ENCODE measurements at regions not wholly inside any gene's neighbourhood (a gene's known extent, or its start where the extent isn't known, plus 50 kb on each side); places are given as distances from the start of the nearest gene placed in this dataset.
"Not testable (repeated sequence)": the region's sequence is repeated elsewhere in the genome, so short reads cannot be mapped to it uniquely, and the experiment has no call there.

- H3K27me3 Mint-ChIP-seq (ENCODE audit: low read depth in 3 of 3) = peaks cover 0 to 2% (median 0%) of the 10 kb centered on the region in 3 donors
- Histone ChIP-seq H3K27me3 (ENCODE audit: control insufficient read depth in 2 of 2, insufficient read depth in 2 of 2, low read length in 2 of 2) (no peaks in the 10 kb centered on the region), H2AFZ (ENCODE audit: insufficient read depth, low read depth, low read length, poor library complexity, severe bottlenecking) (no peak overlapping the region), H3K4me1 (ENCODE audit: control insufficient read depth in 1 of 2, insufficient read depth in 2 of 2, low read length in 2 of 2) (no peaks in the 10 kb centered on the region), H3K36me3 (replicated peaks in 1 of 2; ENCODE audit: control insufficient read depth in 1 of 2, insufficient read depth in 2 of 2, low read length in 2 of 2) (no peaks in the 10 kb centered on the region), H3K79me2 (ENCODE audit: insufficient read depth, low read length) (no peaks in the 10 kb centered on the region), H3K9me3 (replicated peaks in 1 of 2; ENCODE audit: control insufficient read depth in 1 of 2, insufficient read depth in 1 of 2, low read length in 2 of 2) (no peaks in the 10 kb centered on the region), H3K4me2 (replicated peaks; ENCODE audit: extremely low read depth, low read length, poor library complexity, severe bottlenecking) (no peak overlapping the region), H3K4me3 (replicated peaks in 1 of 3; ENCODE audit: low read depth in 2 of 3, low read length in 3 of 3) (no peak overlapping the region), H3K9ac (ENCODE audit: insufficient read depth, low read length, poor library complexity, severe bottlenecking) (no peak overlapping the region), H4K20me1 (ENCODE audit: insufficient read depth, low read length) (no peaks in the 10 kb centered on the region), H3K27ac (ENCODE audit: low read depth in 1 of 2, low read length in 2 of 2) (no peak overlapping the region)
- H3K4me1 Mint-ChIP-seq = no peaks in the 10 kb centered on the region
- intact Hi-C loops (cut with micrococcal nuclease) = no loop called here
- TF ChIP-seq CTCF (IDR thresholded peaks at IDR 0.05) = no peak
- no CpG with 5 or more reads among the region's 3 CpGs for whole genome bisulfite sequencing (ENCODE audit: insufficient coverage)
- no peak for DNase-seq
- H3K36me3 Mint-ChIP-seq = no peaks in the 10 kb centered on the region
- peaks cover 0 to 5% (median 0%) of the 10 kb centered on the region in 7 donors for H3K9me3 Mint-ChIP-seq
- no peak overlapping the region for H3K4me3 Mint-ChIP-seq
- no peak overlapping the region for H3K27ac Mint-ChIP-seq
Measured at GRCh38 chrX:82742351-82742750, 765.7 kb upstream of the POU3F4 start.

GRCh38 chrX:82745725-82746124 lies 762.4 kb upstream of the POU3F4 start:
- H3K79me2 ChIP-seq (ENCODE audit: insufficient read depth, low read length); H3K27me3 Mint-ChIP-seq (ENCODE audit: low read depth in 3 of 3); H3K4me2 ChIP-seq (replicated peaks; ENCODE audit: extremely low read depth, low read length, poor library complexity, severe bottlenecking); H3K27me3 ChIP-seq (ENCODE audit: control insufficient read depth in 2 of 2, insufficient read depth in 2 of 2, low read length in 2 of 2); H2AFZ ChIP-seq (ENCODE audit: insufficient read depth, low read depth, low read length, poor library complexity, severe bottlenecking); H3K4me1 ChIP-seq (ENCODE audit: control insufficient read depth in 1 of 2, insufficient read depth in 2 of 2, low read length in 2 of 2); DNase-seq; intact Hi-C loops (cut with micrococcal nuclease); H3K27ac Mint-ChIP-seq; H3K36me3 Mint-ChIP-seq; H3K9me3 Mint-ChIP-seq; H3K4me3 Mint-ChIP-seq; H3K4me3 ChIP-seq (replicated peaks in 1 of 3; ENCODE audit: low read depth in 2 of 3, low read length in 3 of 3); H4K20me1 ChIP-seq (ENCODE audit: insufficient read depth, low read length); H3K27ac ChIP-seq (ENCODE audit: low read depth in 1 of 2, low read length in 2 of 2); H3K9me3 ChIP-seq (replicated peaks in 1 of 2; ENCODE audit: control insufficient read depth in 1 of 2, insufficient read depth in 1 of 2, low read length in 2 of 2); H3K9ac ChIP-seq (ENCODE audit: insufficient read depth, low read length, poor library complexity, severe bottlenecking); H3K4me1 Mint-ChIP-seq; H3K36me3 ChIP-seq (replicated peaks in 1 of 2; ENCODE audit: control insufficient read depth in 1 of 2, insufficient read depth in 2 of 2, low read length in 2 of 2): not testable (repeated sequence)
- no CpG with 5 or more reads among the region's 5 CpGs for WGBS (ENCODE audit: insufficient coverage)
